ENCODE measurements at regions not wholly inside any gene's neighbourhood (a gene's known extent, or its start where the extent isn't known, plus 50 kb on each side); places are given as distances from the start of the nearest gene placed in this dataset.

DNA sequence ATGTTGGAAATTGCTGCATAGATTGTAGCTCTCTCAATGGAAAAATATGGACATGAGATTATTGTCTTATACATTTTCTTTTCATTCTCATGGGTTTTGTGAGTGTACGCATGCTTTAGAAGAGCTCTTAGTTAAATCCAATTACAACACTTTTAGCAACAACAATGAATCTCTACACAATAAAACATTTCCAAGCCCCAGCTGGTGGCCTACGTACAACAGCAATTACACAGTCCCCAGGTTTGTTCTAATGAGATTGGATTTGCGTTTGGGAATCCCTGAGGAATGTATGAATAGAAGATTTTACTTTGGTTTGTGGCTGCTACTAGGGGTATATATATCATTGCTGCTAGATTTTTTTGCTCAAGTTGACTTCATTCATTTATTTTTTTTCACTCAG is 98.6 kb downstream of the FHDC1 start:
- TF ChIP-seq, protein P1, sequence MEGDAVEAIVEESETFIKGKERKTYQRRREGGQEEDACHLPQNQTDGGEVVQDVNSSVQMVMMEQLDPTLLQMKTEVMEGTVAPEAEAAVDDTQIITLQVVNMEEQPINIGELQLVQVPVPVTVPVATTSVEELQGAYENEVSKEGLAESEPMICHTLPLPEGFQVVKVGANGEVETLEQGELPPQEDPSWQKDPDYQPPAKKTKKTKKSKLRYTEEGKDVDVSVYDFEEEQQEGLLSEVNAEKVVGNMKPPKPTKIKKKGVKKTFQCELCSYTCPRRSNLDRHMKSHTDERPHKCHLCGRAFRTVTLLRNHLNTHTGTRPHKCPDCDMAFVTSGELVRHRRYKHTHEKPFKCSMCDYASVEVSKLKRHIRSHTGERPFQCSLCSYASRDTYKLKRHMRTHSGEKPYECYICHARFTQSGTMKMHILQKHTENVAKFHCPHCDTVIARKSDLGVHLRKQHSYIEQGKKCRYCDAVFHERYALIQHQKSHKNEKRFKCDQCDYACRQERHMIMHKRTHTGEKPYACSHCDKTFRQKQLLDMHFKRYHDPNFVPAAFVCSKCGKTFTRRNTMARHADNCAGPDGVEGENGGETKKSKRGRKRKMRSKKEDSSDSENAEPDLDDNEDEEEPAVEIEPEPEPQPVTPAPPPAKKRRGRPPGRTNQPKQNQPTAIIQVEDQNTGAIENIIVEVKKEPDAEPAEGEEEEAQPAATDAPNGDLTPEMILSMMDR (IDR thresholded peaks at IDR 0.05) = no peak
- TF ChIP-seq POLR2A (IDR thresholded peaks at IDR 0.05; ENCODE audit: low read depth) (no peak), POLR2AphosphoS5 (IDR thresholded peaks at IDR 0.05) (no peak), EP300 (IDR thresholded peaks at IDR 0.05) (no peak)

Measured in esophagus muscularis mucosa (tissue), 4 donors.